HepG2 (cell line): ENCODE measurements at regions not wholly inside any gene's neighbourhood (a gene's known extent, or its start where the extent isn't known, plus 50 kb on each side); places are given as distances from the start of the nearest gene placed in this dataset.

Source experiments
- ATAC-seq: fragments of 200-7000 bp; cut with Tn5 transposase; 3 replicates; pipeline ENCODE4 v1.9.1; 2020; ENCODE audit warnings: mild to moderate bottlenecking, moderate library complexity
- BruUV-seq: library from RNA; stranded (reverse); fragments of 400-500 nt; replicated peaks from 2 replicates; lab custom pipeline; 2021; lab: Mats Ljungman, UMichigan
- CTCF ChIA-PET: fragments of 300-600 bp; formaldehyde crosslinking; extraction: SDS; loops from one replicate; lab custom pipeline; 2021; ENCODE audit warnings: low total read pairs, inconsistent platforms, low intra/inter-chr PET ratio; lab: Yijun Ruan, JAX
- POLR2A ChIA-PET: fragments of 350-600 bp; sonication (Branson Sonifier 250); formaldehyde crosslinking; loops from one replicate; lab custom pipeline; 2020; ENCODE audit warnings: antibody characterized with exemption, inconsistent platforms; lab: Yijun Ruan, JAX
- DNase-seq: peaks from one replicate; pipeline ENCODE4 v3.0.0-alpha.2; 2015; ENCODE audit warnings: low spot score
- FAIRE-seq: peaks from 3 replicates; lab custom pipeline; 2011; peaks lifted over from hg19 to GRCh38; lab: Jason Lieb, UNC
- H2AFZ ChIP-seq: one replicate; pipeline ENCODE4 v1.6.1; 2011; ENCODE audit warnings: low read length, inconsistent platforms
- H3K27ac ChIP-seq: fragments of 300-600 bp; 3 replicates; pipeline ENCODE4 v1.8.0; 2011; ENCODE audit warnings: mixed run types, mild to moderate bottlenecking, mixed read lengths, low read length, inconsistent platforms; ENCODE audit not compliant: insufficient read depth; ENCODE audit errors: extremely low read length
- H3K27me3 ChIP-seq, 2 experiments: fragments of 200-600 bp in 1 of 2; 2 replicates in 1 of 2; 3 replicates in 1 of 2; pipeline versions ENCODE4 v1.6.0 to v1.8.0; 2011; ENCODE audit warnings: low read length in 2 of 2, mild to moderate bottlenecking in 2 of 2, moderate library complexity in 2 of 2, inconsistent platforms in 1 of 2; ENCODE audit not compliant: insufficient read depth in 2 of 2, control insufficient read depth in 1 of 2
- H3K36me3 ChIP-seq, 2 experiments: fragments of 200-600 bp in 1 of 2; replicated peaks in 1 of 2; 2 replicates in 1 of 2; 3 replicates in 1 of 2; pipeline versions ENCODE4 v1.5.1 to v1.8.0; 2011; ENCODE audit warnings: low read length in 2 of 2, inconsistent platforms in 1 of 2; ENCODE audit not compliant: insufficient read depth in 2 of 2, control insufficient read depth in 1 of 2
- H3K4me1 ChIP-seq: 2 replicates; pipeline ENCODE4 v1.5.1; 2012; ENCODE audit warnings: low read length, inconsistent platforms; ENCODE audit not compliant: insufficient read depth
- H3K4me2 ChIP-seq: 2 replicates; pipeline ENCODE4 v1.6.0; 2011; ENCODE audit warnings: low read depth, low read length, inconsistent platforms
- H3K4me3 ChIP-seq, 3 experiments: fragments of 200-600 bp in 1 of 3; sonication (generic), shearing (Covaris generic) in 1 of 3; replicated peaks in 1 of 3; 2 replicates each; pipeline ENCODE4 v1.5.1; 2011 to 2016; ENCODE audit warnings: low read length in 3 of 3, inconsistent platforms in 2 of 3, low read depth in 2 of 3, mild to moderate bottlenecking in 2 of 3, control low read depth in 1 of 3, mixed read lengths in 1 of 3; ENCODE audit not compliant: insufficient read depth in 1 of 3
- H3K79me2 ChIP-seq: one replicate; pipeline ENCODE4 v1.6.1; 2011; ENCODE audit warnings: low read length, inconsistent platforms; ENCODE audit not compliant: insufficient read depth
- H3K9ac ChIP-seq: 2 replicates; pipeline ENCODE4 v1.6.0; 2011; ENCODE audit warnings: mild to moderate bottlenecking, low read depth, low read length, inconsistent platforms; ENCODE audit not compliant: insufficient read depth
- H3K9me3 ChIP-seq: 2 replicates; pipeline ENCODE4 v1.5.1; 2012; ENCODE audit warnings: mild to moderate bottlenecking, low read length
- H4K20me1 ChIP-seq: 2 replicates; pipeline ENCODE4 v1.6.0; 2011; ENCODE audit warnings: inconsistent platforms, mild to moderate bottlenecking, low read length, moderate library complexity; ENCODE audit not compliant: insufficient read depth
- ELF1 ChIP-seq: sonication (generic); formaldehyde crosslinking; IDR thresholded peaks from 2 replicates; pipeline ENCODE4 v1.4.0; 2020; ENCODE audit warnings: missing genetic modification reagents
- KLF9 ChIP-seq: IDR thresholded peaks from 2 replicates; pipeline ENCODE4 v1.6.1; 2016; ENCODE audit warnings: low read depth
- NCOA1 ChIP-seq: sonication (generic); formaldehyde crosslinking; IDR thresholded peaks from 2 replicates; pipeline ENCODE4 v1.9.0; 2021; ENCODE audit warnings: missing genetic modification reagents
- POLR2AphosphoS2 ChIP-seq: IDR thresholded peaks from 2 replicates; pipeline ENCODE4 v1.6.1; 2011; ENCODE audit warnings: low read depth, low read length, improper control_type of control experiment
- RFXAP ChIP-seq: sonication (generic); formaldehyde crosslinking; IDR thresholded peaks from 2 replicates; pipeline ENCODE4 v1.4.0; 2020; ENCODE audit warnings: missing genetic modification reagents, borderline replicate concordance
- SMAD3 ChIP-seq: sonication (generic); formaldehyde crosslinking; IDR thresholded peaks from 2 replicates; pipeline ENCODE4 v1.4.0; 2020; ENCODE audit warnings: missing genetic modification reagents
- SRSF9 ChIP-seq: fragments of 200-400 bp; formaldehyde crosslinking; IDR thresholded peaks from 2 replicates; pipeline ENCODE4 v1.6.1; 2018; ENCODE audit warnings: borderline replicate concordance, mild to moderate bottlenecking, low read depth, low read length; ENCODE audit not compliant: insufficient read depth, poor library complexity, severe bottlenecking
- ZNF446 ChIP-seq: sonication (generic); formaldehyde crosslinking; IDR thresholded peaks from 2 replicates; pipeline ENCODE4 v1.5.0; 2020; ENCODE audit warnings: mild to moderate bottlenecking, missing genetic modification reagents
- ZNF451 ChIP-seq: sonication (generic); formaldehyde crosslinking; IDR thresholded peaks from 2 replicates; pipeline ENCODE4 v1.5.0; 2020; ENCODE audit warnings: mild to moderate bottlenecking, missing genetic modification reagents
- ZNF510 ChIP-seq: sonication (generic); formaldehyde crosslinking; IDR thresholded peaks from 2 replicates; pipeline ENCODE4 v1.4.0; 2020; ENCODE audit warnings: low read depth, mild to moderate bottlenecking, missing genetic modification reagents
- ZNF670 ChIP-seq: sonication (generic); formaldehyde crosslinking; IDR thresholded peaks from 2 replicates; pipeline ENCODE4 v1.8.0; 2022; ENCODE audit warnings: mild to moderate bottlenecking, missing genetic modification reagents, borderline replicate concordance
- ZSCAN22 ChIP-seq: sonication (generic); formaldehyde crosslinking; IDR thresholded peaks from 2 replicates; pipeline ENCODE4 v1.4.0; 2020; ENCODE audit warnings: mild to moderate bottlenecking, missing genetic modification reagents
- in situ Hi-C: cut with HindIII; loops from 2 replicates; pipeline ENCODE4 v1.10.0; 2017; ENCODE audit warnings: low pct_unique_long_range_greater_than_20kb; ENCODE audit not compliant: extremely low pct_ligation_motif_present
- intact Hi-C: fragments of 100-400 bp; cut with micrococcal nuclease; formaldehyde crosslinking; loops from one replicate; pipeline ENCODE4 v1.10.0; 2022; ENCODE audit not compliant: unreplicated experiment
- TF ChIP-seq, protein P1 (sequence below): sonication (generic); formaldehyde crosslinking; IDR thresholded peaks from 2 replicates; pipeline ENCODE4 v1.4.0; 2020; ENCODE audit warnings: mild to moderate bottlenecking, missing genetic modification reagents
- TF ChIP-seq, protein P2 (sequence below): sonication (generic); formaldehyde crosslinking; IDR thresholded peaks from 2 replicates; pipeline ENCODE4; 2020; ENCODE audit warnings: missing genetic modification reagents, mild to moderate bottlenecking, borderline replicate concordance
- TF ChIP-seq, protein P3 (sequence below): sonication (generic); formaldehyde crosslinking; IDR thresholded peaks from 2 replicates; pipeline ENCODE4 v1.5.0; 2020; ENCODE audit warnings: missing genetic modification reagents
- TF ChIP-seq, protein P4 (sequence below): sonication (generic); formaldehyde crosslinking; IDR thresholded peaks from 2 replicates; pipeline ENCODE4 v1.8.0; 2023; ENCODE audit warnings: mild to moderate bottlenecking, missing genetic modification reagents
- TF ChIP-seq, protein P5 (sequence below): sonication (generic); formaldehyde crosslinking; IDR thresholded peaks from 2 replicates; pipeline ENCODE4 v1.5.0; 2020; ENCODE audit warnings: mild to moderate bottlenecking, missing genetic modification reagents, moderate library complexity

DNA sequence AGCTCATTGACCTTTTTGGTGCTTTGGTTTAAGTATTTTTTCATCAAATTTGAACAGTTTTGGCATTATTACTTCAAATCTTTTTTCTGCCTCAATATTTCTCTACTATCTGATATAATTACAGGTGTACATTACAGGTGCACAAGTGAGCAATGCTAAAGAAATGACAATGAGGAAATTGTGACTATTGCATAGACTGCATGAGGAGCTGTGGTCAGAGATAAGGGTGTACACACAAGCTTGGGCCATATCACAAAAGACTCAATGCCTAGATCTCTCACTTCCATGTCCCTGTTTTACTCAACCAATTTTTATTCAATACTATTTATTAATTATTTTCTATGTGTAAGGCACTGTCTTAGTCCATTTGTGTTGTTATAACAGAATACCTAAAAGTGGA lies 251.0 kb upstream of the UBASH3B start:
- BruUV-seq, result no TSS peak
- Histone ChIP-seq H4K20me1 (no peaks in the 10 kb centered on the region), H3K9ac (no peak overlapping the region), H3K27ac (no peak overlapping the region), H3K4me3 (no peak overlapping the region), H3K4me2 (no peak overlapping the region), H2AFZ (no peak overlapping the region), H3K27me3 (no peaks in the 10 kb centered on the region), H3K79me2 (no peaks in the 10 kb centered on the region), H3K4me1 (no peaks in the 10 kb centered on the region), H3K36me3 (no peaks in the 10 kb centered on the region), H3K9me3 (no peaks in the 10 kb centered on the region)
- TF ChIP-seq, protein P1, sequence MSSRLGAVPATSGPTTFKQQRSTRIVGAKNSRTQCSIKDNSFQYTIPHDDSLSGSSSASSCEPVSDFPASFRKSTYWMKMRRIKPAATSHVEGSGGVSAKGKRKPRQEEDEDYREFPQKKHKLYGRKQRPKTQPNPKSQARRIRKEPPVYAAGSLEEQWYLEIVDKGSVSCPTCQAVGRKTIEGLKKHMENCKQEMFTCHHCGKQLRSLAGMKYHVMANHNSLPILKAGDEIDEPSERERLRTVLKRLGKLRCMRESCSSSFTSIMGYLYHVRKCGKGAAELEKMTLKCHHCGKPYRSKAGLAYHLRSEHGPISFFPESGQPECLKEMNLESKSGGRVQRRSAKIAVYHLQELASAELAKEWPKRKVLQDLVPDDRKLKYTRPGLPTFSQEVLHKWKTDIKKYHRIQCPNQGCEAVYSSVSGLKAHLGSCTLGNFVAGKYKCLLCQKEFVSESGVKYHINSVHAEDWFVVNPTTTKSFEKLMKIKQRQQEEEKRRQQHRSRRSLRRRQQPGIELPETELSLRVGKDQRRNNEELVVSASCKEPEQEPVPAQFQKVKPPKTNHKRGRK (CRISPR knock-in tag), result no peak
- TF ChIP-seq ZNF670 (CRISPR knock-in tag), result no peak
- TF ChIP-seq ZSCAN22 (CRISPR knock-in tag), result no peak
- TF ChIP-seq NCOA1 (CRISPR knock-in tag), result no peak
- no peak for TF ChIP-seq POLR2AphosphoS2
- TF ChIP-seq, protein P2, sequence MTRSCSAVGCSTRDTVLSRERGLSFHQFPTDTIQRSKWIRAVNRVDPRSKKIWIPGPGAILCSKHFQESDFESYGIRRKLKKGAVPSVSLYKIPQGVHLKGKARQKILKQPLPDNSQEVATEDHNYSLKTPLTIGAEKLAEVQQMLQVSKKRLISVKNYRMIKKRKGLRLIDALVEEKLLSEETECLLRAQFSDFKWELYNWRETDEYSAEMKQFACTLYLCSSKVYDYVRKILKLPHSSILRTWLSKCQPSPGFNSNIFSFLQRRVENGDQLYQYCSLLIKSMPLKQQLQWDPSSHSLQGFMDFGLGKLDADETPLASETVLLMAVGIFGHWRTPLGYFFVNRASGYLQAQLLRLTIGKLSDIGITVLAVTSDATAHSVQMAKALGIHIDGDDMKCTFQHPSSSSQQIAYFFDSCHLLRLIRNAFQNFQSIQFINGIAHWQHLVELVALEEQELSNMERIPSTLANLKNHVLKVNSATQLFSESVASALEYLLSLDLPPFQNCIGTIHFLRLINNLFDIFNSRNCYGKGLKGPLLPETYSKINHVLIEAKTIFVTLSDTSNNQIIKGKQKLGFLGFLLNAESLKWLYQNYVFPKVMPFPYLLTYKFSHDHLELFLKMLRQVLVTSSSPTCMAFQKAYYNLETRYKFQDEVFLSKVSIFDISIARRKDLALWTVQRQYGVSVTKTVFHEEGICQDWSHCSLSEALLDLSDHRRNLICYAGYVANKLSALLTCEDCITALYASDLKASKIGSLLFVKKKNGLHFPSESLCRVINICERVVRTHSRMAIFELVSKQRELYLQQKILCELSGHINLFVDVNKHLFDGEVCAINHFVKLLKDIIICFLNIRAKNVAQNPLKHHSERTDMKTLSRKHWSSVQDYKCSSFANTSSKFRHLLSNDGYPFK, result no peak
- no peak for TF ChIP-seq ZNF446 (CRISPR knock-in tag)
- TF ChIP-seq, protein P3, sequence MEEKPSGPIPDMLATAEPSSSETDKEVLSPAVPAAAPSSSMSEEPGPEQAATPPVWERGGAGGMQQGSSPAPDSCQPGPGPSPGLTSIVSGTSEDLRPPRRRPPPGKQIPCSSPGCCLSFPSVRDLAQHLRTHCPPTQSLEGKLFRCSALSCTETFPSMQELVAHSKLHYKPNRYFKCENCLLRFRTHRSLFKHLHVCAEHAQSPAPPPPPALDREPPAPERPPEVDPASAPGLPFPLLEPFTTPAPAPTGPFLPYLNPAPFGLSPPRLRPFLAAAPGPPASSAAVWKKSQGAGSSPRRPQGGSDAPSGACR, result no peak
- no peak for TF ChIP-seq SRSF9
- TF ChIP-seq, protein P4, sequence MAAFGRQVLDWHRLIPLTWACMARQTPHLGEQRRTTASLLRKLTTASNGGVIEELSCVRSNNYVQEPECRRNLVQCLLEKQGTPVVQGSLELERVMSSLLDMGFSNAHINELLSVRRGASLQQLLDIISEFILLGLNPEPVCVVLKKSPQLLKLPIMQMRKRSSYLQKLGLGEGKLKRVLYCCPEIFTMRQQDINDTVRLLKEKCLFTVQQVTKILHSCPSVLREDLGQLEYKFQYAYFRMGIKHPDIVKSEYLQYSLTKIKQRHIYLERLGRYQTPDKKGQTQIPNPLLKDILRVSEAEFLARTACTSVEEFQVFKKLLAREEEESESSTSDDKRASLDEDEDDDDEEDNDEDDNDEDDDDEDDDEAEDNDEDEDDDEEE, result no peak
- no peak for TF ChIP-seq SMAD3 (CRISPR knock-in tag)
- TF ChIP-seq, protein P5, sequence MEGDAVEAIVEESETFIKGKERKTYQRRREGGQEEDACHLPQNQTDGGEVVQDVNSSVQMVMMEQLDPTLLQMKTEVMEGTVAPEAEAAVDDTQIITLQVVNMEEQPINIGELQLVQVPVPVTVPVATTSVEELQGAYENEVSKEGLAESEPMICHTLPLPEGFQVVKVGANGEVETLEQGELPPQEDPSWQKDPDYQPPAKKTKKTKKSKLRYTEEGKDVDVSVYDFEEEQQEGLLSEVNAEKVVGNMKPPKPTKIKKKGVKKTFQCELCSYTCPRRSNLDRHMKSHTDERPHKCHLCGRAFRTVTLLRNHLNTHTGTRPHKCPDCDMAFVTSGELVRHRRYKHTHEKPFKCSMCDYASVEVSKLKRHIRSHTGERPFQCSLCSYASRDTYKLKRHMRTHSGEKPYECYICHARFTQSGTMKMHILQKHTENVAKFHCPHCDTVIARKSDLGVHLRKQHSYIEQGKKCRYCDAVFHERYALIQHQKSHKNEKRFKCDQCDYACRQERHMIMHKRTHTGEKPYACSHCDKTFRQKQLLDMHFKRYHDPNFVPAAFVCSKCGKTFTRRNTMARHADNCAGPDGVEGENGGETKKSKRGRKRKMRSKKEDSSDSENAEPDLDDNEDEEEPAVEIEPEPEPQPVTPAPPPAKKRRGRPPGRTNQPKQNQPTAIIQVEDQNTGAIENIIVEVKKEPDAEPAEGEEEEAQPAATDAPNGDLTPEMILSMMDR, result no peak
- TF ChIP-seq ELF1 (CRISPR knock-in tag), result no peak
- no peak for TF ChIP-seq KLF9
- no peak for TF ChIP-seq ZNF451 (CRISPR knock-in tag)
- TF ChIP-seq ZNF510 (CRISPR knock-in tag), result no peak
- TF ChIP-seq RFXAP, result no peak
- no peak for FAIRE-seq
- in situ Hi-C loops, result no loop called here
- ChIA-PET POLR2A (no interaction called here), CTCF (no interaction called here)
- no peak for DNase-seq
- intact Hi-C loops, result no loop called here
- ATAC-seq, result no peak
